Left lung (tissue), 4 donors: ENCODE measurements at regions not wholly inside any gene's neighbourhood (a gene's known extent, or its start where the extent isn't known, plus 50 kb on each side); places are given as distances from the start of the nearest gene placed in this dataset.

Source experiments
- ATAC-seq: fragments of 200-7000 bp; cut with Tn5 transposase; one replicate; pipeline ENCODE4 v1.9.1; 2020; ENCODE audit warnings: moderate library complexity
- DNase-seq, 4 donors: peaks; one replicate each; pipeline ENCODE4 v3.0.0-alpha.2; 2013 to 2020
- H3K27ac ChIP-seq, 2 donors: fragments of 200-600 bp; sonication (generic) in 1 of 2; one replicate each; pipeline versions ENCODE4 v1.5.0 to v1.8.0; 2020 to 2021
- H3K27me3 ChIP-seq, 2 donors: fragments of 200-600 bp; sonication (generic) in 1 of 2; one replicate each; pipeline versions ENCODE4 v1.5.0 to v1.8.0; 2020 to 2021
- H3K36me3 ChIP-seq, 2 donors: fragments of 200-600 bp; sonication (generic) in 1 of 2; one replicate each; pipeline versions ENCODE4 v1.5.0 to v1.8.0; 2020 to 2021
- H3K4me1 ChIP-seq, 2 donors: fragments of 200-600 bp; one replicate each; pipeline ENCODE4 v1.8.0; 2021
- H3K4me3 ChIP-seq, 2 donors: fragments of 200-600 bp; sonication (generic) in 1 of 2; one replicate each; pipeline versions ENCODE4 v1.5.0 to v1.8.0; 2020 to 2021; ENCODE audit warnings: mild to moderate bottlenecking in 1 of 2
- H3K9me3 ChIP-seq, 2 donors: fragments of 200-600 bp; sonication (generic) in 1 of 2; one replicate each; pipeline versions ENCODE4 v1.5.0 to v1.8.0; 2020 to 2021
- CTCF ChIP-seq, 2 donors: fragments of 200-600 bp; sonication (generic) in 1 of 2; IDR thresholded peaks; one replicate each; pipeline versions ENCODE4 v1.5.0 to v1.8.0; 2021; ENCODE audit warnings: antibody characterized with exemption in 2 of 2
- intact Hi-C, 2 donors: fragments of 100-400 bp; cut with DNase I; formaldehyde crosslinking; loops; one replicate each; pipeline versions ENCODE4 v1.11.2 to v1.14.2; 2022
- donor health status: DM: no; HTN: yes; CAD: no.
- donor health status: DM: no; HTN: no; CAD: no.

GRCh38 chr1:93022580-93022979 lies 56.5 kb upstream of the MTF2 start:
- intact Hi-C loops: no loop called here
- DNase-seq (no peak), ATAC-seq (no peak)
- H3K27me3 ChIP-seq: no peaks in the 10 kb centered on the region
- H3K4me3 ChIP-seq: no peak overlapping the region
- no peak for TF ChIP-seq CTCF (IDR thresholded peaks at IDR 0.05)
- no peaks in the 10 kb centered on the region for H3K4me1 ChIP-seq
- H3K27ac ChIP-seq: no peak overlapping the region
- H3K9me3 ChIP-seq: no peaks in the 10 kb centered on the region
- H3K36me3 ChIP-seq: no peaks in the 10 kb centered on the region

GRCh38 chr1:93023281-93023680 lies 55.8 kb upstream of the MTF2 start:
- TF ChIP-seq CTCF (IDR thresholded peaks at IDR 0.05): no peak
- no peak for DNase-seq
- H3K27me3 ChIP-seq: no peaks in the 10 kb centered on the region
- no peak overlapping the region for H3K4me3 ChIP-seq
- H3K4me1 ChIP-seq: no peaks in the 10 kb centered on the region
- intact Hi-C loops: no loop called here
- no peaks in the 10 kb centered on the region for H3K9me3 ChIP-seq
- ATAC-seq: no peak
- H3K27ac ChIP-seq: no peak overlapping the region
- H3K36me3 ChIP-seq: no peaks in the 10 kb centered on the region

GRCh38 chr1:93025572-93025971 lies 53.5 kb upstream of the MTF2 start:
- ATAC-seq (no peak), DNase-seq (no peak)
- TF ChIP-seq CTCF (IDR thresholded peaks at IDR 0.05): no peak
- Histone ChIP-seq H3K4me1 (peaks cover 0 to 11% of the 10 kb centered on the region in 2 donors), H3K27me3 (no peaks in the 10 kb centered on the region), H3K9me3 (no peaks in the 10 kb centered on the region), H3K36me3 (no peaks in the 10 kb centered on the region), H3K4me3 (no peak overlapping the region), H3K27ac (no peak overlapping the region)
- intact Hi-C loops: no loop called here

- Histone ChIP-seq H3K27ac (no peak overlapping the region), H3K4me1 (peaks cover 0 to 11% of the 10 kb centered on the region in 2 donors), H3K4me3 (no peak overlapping the region), H3K27me3 (no peaks in the 10 kb centered on the region), H3K9me3 (no peaks in the 10 kb centered on the region), H3K36me3 (no peaks in the 10 kb centered on the region)
- ATAC-seq: no peak
- intact Hi-C loops: no loop called here
- TF ChIP-seq CTCF (IDR thresholded peaks at IDR 0.05): no peak
- DNase-seq: no peak
Measured at GRCh38 chr1:93028542-93028941, 50.5 kb upstream of the MTF2 start.
